Erythroblast (primary cell): ENCODE measurements at regions not wholly inside any gene's neighbourhood (a gene's known extent, or its start where the extent isn't known, plus 50 kb on each side); places are given as distances from the start of the nearest gene placed in this dataset.

Experiments
- GATA1 ChIP-seq: IDR thresholded peaks from 2 replicates; pipeline ENCODE4 v1.6.1; 2011; ENCODE audit warnings: low read depth, mild to moderate bottlenecking, control low read depth, low read length, moderate library complexity
- POLR2A ChIP-seq: IDR thresholded peaks from 2 replicates; pipeline ENCODE4 v1.6.1; 2011; ENCODE audit warnings: mild to moderate bottlenecking, low read length

- TF ChIP-seq POLR2A (no peak), GATA1 (no peak)
These were observed 596.6 kb downstream of the METTL15 start for GRCh38 chr11:28704801-28705200.
